Pancreas (tissue), 10 donors: ENCODE measurements at regions not wholly inside any gene's neighbourhood (a gene's known extent, or its start where the extent isn't known, plus 50 kb on each side); places are given as distances from the start of the nearest gene placed in this dataset.
A peak's percentile ranks its signal among the peaks of the same experiment; 100 is the strongest.

Experiments
- ATAC-seq, 4 donors: fragments of 200-7000 bp; cut with Tn5 transposase; one replicate each; pipeline versions ENCODE4 v1.8.0 to v1.9.1; 2020; ENCODE audit warnings: mild to moderate bottlenecking in 4 of 4, moderate library complexity in 4 of 4
- DNase-seq, 6 donors: peaks; one replicate each; pipeline ENCODE4 v3.0.0-alpha.2; 2020
- FAIRE-seq: peaks from 2 replicates; lab custom pipeline; 2012; peaks lifted over from hg19 to GRCh38; lab: Jason Lieb, UNC
- H3K27ac ChIP-seq, 4 donors: fragments of 200-600 bp; sonication (generic); 1 replicate in 3 of 4; 2 replicates in 1 of 4; pipeline versions ENCODE4 v1.5.0 to v1.8.0; 2020
- H3K27me3 ChIP-seq, 4 donors: fragments of 200-600 bp; one replicate each; pipeline ENCODE4 v1.8.0; 2021
- H3K36me3 ChIP-seq, 3 donors: fragments of 200-600 bp; sonication (generic) in 1 of 3; one replicate each; pipeline versions ENCODE4 v1.5.0 to v1.8.0; 2020 to 2021
- H3K4me1 ChIP-seq, 3 donors: fragments of 200-600 bp; one replicate each; pipeline ENCODE4 v1.8.0; 2021
- H3K4me3 ChIP-seq, 4 donors: fragments of 200-600 bp; sonication (generic) in 2 of 4; one replicate each; pipeline versions ENCODE4 v1.5.0 to v1.8.0; 2020 to 2021
- H3K9me3 ChIP-seq, 4 donors: fragments of 200-600 bp; one replicate each; pipeline ENCODE4 v1.8.0; 2021
- CTCF ChIP-seq, 4 donors: fragments of 200-600 bp; sonication (generic) in 3 of 4; IDR thresholded peaks; one replicate each; pipeline versions ENCODE4 v1.5.0 to v1.8.0; 2021; ENCODE audit warnings: antibody characterized with exemption in 4 of 4
- WGBS, 2 donors: extraction: QIAGEN DNeasy Blood & Tissue Kit; methylation state at CpG; one replicate each; pipeline ENCODE4 v1.1.7; 2013; 5-methylcytosine and 5-hydroxymethylcytosine counted together
- intact Hi-C, 3 donors: fragments of 100-400 bp; cut with DNase I; formaldehyde crosslinking; loops; one replicate each; pipeline versions ENCODE4 v1.11.1 to v1.14.2; 2022
- donor health status: healthy with polysubstance abuse.
- donor health status: DM: no; HTN: no; CAD: no; lungs with moderate emphysema.
- donor health status: DM: no; HTN: no; CAD: no.
- donor health status: control.
- donor health status: control.
- donor health status: Bipolar disorder and iron deficiency.
- donor health status: DM: yes; HTN: yes; CAD: no.
- donor health status: DM: no; HTN: no; CAD: no.
- donor health status: DM: no; HTN: no; CAD: no.
- donor health status: DM: yes; HTN: yes; CAD: no.

GRCh38 chr18:10080372-10080771 lies 166.6 kb downstream of the VAPA start:
- DNase-seq (peak in 1 of 6 donors; percentile 69), ATAC-seq (no peak), FAIRE-seq (no peak)
- Histone ChIP-seq H3K9me3 (no peaks in the 10 kb centered on the region), H3K4me3 (no peak overlapping the region), H3K27me3 (no peaks in the 10 kb centered on the region), H3K36me3 (no peaks in the 10 kb centered on the region), H3K4me1 (peaks cover 7 to 10% (median 10%) of the 10 kb centered on the region in 3 donors), H3K27ac (no peak overlapping the region)
- WGBS, 2 donors = 94 to 97% methylated on average over 11 of the region's 11 CpGs
- TF ChIP-seq CTCF (IDR thresholded peaks at IDR 0.05) = no peak
- intact Hi-C loops = no loop called here

- DNase-seq (peak in 1 of 6 donors; percentile 29), ATAC-seq (peak; percentile 68 to 79 (median 72)), FAIRE-seq (no peak)
- Histone ChIP-seq H3K27ac (no peak overlapping the region), H3K36me3 (no peaks in the 10 kb centered on the region), H3K4me1 (peaks cover 7 to 13% (median 10%) of the 10 kb centered on the region in 3 donors), H3K9me3 (no peaks in the 10 kb centered on the region), H3K27me3 (no peaks in the 10 kb centered on the region), H3K4me3 (no peak overlapping the region)
- WGBS, 2 donors = 41 to 47% methylated on average over 4 of the region's 4 CpGs
- TF ChIP-seq CTCF (IDR thresholded peaks at IDR 0.05) = no peak
- intact Hi-C loops = no loop called here
Measured at GRCh38 chr18:10081492-10081891, 167.7 kb downstream of the VAPA start.

- DNase-seq (no peak), ATAC-seq (no peak), FAIRE-seq (no peak)
- H3K36me3 ChIP-seq = no peaks in the 10 kb centered on the region
- H3K27ac ChIP-seq = no peak overlapping the region
- H3K4me1 ChIP-seq = peaks cover 5 to 10% (median 7%) of the 10 kb centered on the region in 3 donors
- intact Hi-C loops = no loop called here
- TF ChIP-seq CTCF (IDR thresholded peaks at IDR 0.05) = no peak
- no peaks in the 10 kb centered on the region for H3K9me3 ChIP-seq
- H3K27me3 ChIP-seq = no peaks in the 10 kb centered on the region
- H3K4me3 ChIP-seq = no peak overlapping the region
- 93% methylated on average over 4 of the region's 4 CpGs for WGBS, 2 donors
Measured at GRCh38 chr18:10085416-10085815, 171.6 kb downstream of the VAPA start.

- H3K9me3 ChIP-seq = no peaks in the 10 kb centered on the region
- no peak for TF ChIP-seq CTCF (IDR thresholded peaks at IDR 0.05)
- DNase-seq = no peak
- no peak for FAIRE-seq
- peaks cover 5 to 10% (median 7%) of the 10 kb centered on the region in 3 donors for H3K4me1 ChIP-seq
- no peak for ATAC-seq
- H3K4me3 ChIP-seq = no peak overlapping the region
- H3K36me3 ChIP-seq = no peaks in the 10 kb centered on the region
- intact Hi-C loops = no loop called here
- H3K27ac ChIP-seq = no peak overlapping the region
- no peaks in the 10 kb centered on the region for H3K27me3 ChIP-seq
- WGBS, 2 donors = 90 to 96% methylated on average over 3 of the region's 3 CpGs
Measured at GRCh38 chr18:10085876-10086275, 172.1 kb downstream of the VAPA start.

- Histone ChIP-seq H3K36me3 (no peaks in the 10 kb centered on the region), H3K4me1 (peaks cover 2 to 5% (median 4%) of the 10 kb centered on the region in 3 donors), H3K27me3 (no peaks in the 10 kb centered on the region), H3K4me3 (no peak overlapping the region), H3K27ac (no peak overlapping the region), H3K9me3 (no peaks in the 10 kb centered on the region)
- no peak for TF ChIP-seq CTCF (IDR thresholded peaks at IDR 0.05)
- intact Hi-C loops = no loop called here
- ATAC-seq (peak; percentile 55 to 79 (median 66)), FAIRE-seq (no peak), DNase-seq (peak in 2 of 6 donors; percentile 24 to 36)
- WGBS, 2 donors = 64 to 65% methylated on average over 13 of the region's 13 CpGs
Measured at GRCh38 chr18:10086458-10087210, 172.8 kb downstream of the VAPA start.
